Stimulated activated CD8-positive, alpha-beta memory T cell treated with anti-CD3 and anti-CD28 coated beads, Interleukin-4, amount 100 ng/mL, for 4 hours (primary cell): ENCODE measurements at regions not wholly inside any gene's neighbourhood (a gene's known extent, or its start where the extent isn't known, plus 50 kb on each side); places are given as distances from the start of the nearest gene placed in this dataset.

Experiments
- DNase-seq, 2 donors: peaks; one replicate each; pipeline ENCODE4 v3.0.0-alpha.2; 2020; ENCODE audit warnings: low read depth in 2 of 2, low spot score in 1 of 2

- no peak for DNase-seq
Measured at GRCh38 chr3:193846569-193846968, 253.6 kb downstream of the OPA1 start.

- DNase-seq, result no peak
Measured at GRCh38 chr3:193847402-193847801, 254.4 kb downstream of the OPA1 start.

GRCh38 chr3:193848547-193848946, 255.5 kb downstream of the OPA1 start:
- DNase-seq, result no peak

- DNase-seq, result no peak
Measured at GRCh38 chr3:193850084-193850619, 257.1 kb downstream of the OPA1 start.

- DNase-seq, result no peak
Measured at GRCh38 chr3:193851428-193851847, 258.4 kb downstream of the OPA1 start.

- DNase-seq, result no peak
Measured at GRCh38 chr3:193851941-193852674, 259.1 kb downstream of the OPA1 start.

GRCh38 chr3:193852901-193853300, 259.9 kb downstream of the OPA1 start:
- DNase-seq, result no peak

GRCh38 chr3:193853511-193854219, 260.7 kb downstream of the OPA1 start:
- DNase-seq, result no peak

- DNase-seq, result no peak
Measured at GRCh38 chr3:193857996-193858395, 265.0 kb downstream of the OPA1 start.

- DNase-seq, result no peak
Measured at GRCh38 chr3:193859195-193859594, 266.2 kb downstream of the OPA1 start.

GRCh38 chr3:193861012-193861411, 268.0 kb downstream of the OPA1 start:
- DNase-seq, result no peak

GRCh38 chr3:193862843-193863242, 269.8 kb downstream of the OPA1 start:
- DNase-seq, result no peak

GRCh38 chr3:193863657-193864357, 270.8 kb downstream of the OPA1 start:
- DNase-seq, result no peak

GRCh38 chr3:193865339-193865738, 270.6 kb upstream of the HES1 start:
- no peak for DNase-seq

- DNase-seq, result no peak
Measured at GRCh38 chr3:193865896-193866480, 270.0 kb upstream of the HES1 start.

- no peak for DNase-seq
Measured at GRCh38 chr3:193868590-193868989, 267.4 kb upstream of the HES1 start.

- DNase-seq, result no peak
Measured at GRCh38 chr3:193869221-193870201, 266.4 kb upstream of the HES1 start.

GRCh38 chr3:193870376-193871219, 265.4 kb upstream of the HES1 start:
- no peak for DNase-seq

GRCh38 chr3:193871220-193871485, 264.8 kb upstream of the HES1 start:
- no peak for DNase-seq
